ENCODE measurements at regions not wholly inside any gene's neighbourhood (a gene's known extent, or its start where the extent isn't known, plus 50 kb on each side); places are given as distances from the start of the nearest gene placed in this dataset.

DNA sequence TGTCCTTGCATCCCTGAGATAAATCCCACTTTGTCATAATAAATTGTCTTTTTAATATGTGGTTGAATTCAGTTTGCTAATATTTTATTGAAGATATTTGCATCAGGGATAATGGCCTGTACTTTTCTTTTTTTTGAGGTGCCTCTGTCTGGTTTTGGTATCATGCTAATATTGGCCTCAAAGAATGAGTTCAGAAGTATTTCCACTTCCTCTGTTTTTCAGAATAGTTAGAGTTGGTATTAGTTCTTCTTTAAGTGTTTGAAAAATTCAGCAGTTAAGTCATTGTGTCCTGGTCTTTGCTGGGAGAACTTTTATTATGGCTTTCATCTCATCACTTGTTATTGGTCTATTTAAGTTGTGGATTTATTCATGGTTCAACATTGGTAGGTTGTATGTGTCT, 464.1 kb upstream of the CRIM1 start:
- no peak overlapping the region for H3K9ac ChIP-seq (ENCODE audit: insufficient read depth, low read length, poor library complexity, severe bottlenecking)
- Mint-ChIP-seq H3K27me3 (ENCODE audit: low read depth in 3 of 3) (no peaks in the 10 kb centered on the region), H3K4me3 (no peak overlapping the region), H3K9me3 (peaks cover 0 to 5% (median 2%) of the 10 kb centered on the region in 7 donors), H3K4me1 (no peaks in the 10 kb centered on the region), H3K27ac (no peak overlapping the region), H3K36me3 (no peaks in the 10 kb centered on the region)
- no peak overlapping the region for H3K4me2 ChIP-seq (replicated peaks; ENCODE audit: extremely low read depth, low read length, poor library complexity, severe bottlenecking)
- TF ChIP-seq, protein P1, sequence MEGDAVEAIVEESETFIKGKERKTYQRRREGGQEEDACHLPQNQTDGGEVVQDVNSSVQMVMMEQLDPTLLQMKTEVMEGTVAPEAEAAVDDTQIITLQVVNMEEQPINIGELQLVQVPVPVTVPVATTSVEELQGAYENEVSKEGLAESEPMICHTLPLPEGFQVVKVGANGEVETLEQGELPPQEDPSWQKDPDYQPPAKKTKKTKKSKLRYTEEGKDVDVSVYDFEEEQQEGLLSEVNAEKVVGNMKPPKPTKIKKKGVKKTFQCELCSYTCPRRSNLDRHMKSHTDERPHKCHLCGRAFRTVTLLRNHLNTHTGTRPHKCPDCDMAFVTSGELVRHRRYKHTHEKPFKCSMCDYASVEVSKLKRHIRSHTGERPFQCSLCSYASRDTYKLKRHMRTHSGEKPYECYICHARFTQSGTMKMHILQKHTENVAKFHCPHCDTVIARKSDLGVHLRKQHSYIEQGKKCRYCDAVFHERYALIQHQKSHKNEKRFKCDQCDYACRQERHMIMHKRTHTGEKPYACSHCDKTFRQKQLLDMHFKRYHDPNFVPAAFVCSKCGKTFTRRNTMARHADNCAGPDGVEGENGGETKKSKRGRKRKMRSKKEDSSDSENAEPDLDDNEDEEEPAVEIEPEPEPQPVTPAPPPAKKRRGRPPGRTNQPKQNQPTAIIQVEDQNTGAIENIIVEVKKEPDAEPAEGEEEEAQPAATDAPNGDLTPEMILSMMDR (IDR thresholded peaks at IDR 0.05), result no peak
- no peaks in the 10 kb centered on the region for H3K27me3 ChIP-seq (ENCODE audit: control insufficient read depth in 2 of 2, insufficient read depth in 2 of 2, low read length in 2 of 2)
- H3K4me3 ChIP-seq (replicated peaks in 1 of 3; ENCODE audit: low read depth in 2 of 3, low read length in 3 of 3), result no peak overlapping the region
- no peak for DNase-seq
- H3K79me2 ChIP-seq (ENCODE audit: insufficient read depth, low read length), result no peaks in the 10 kb centered on the region
- peaks cover 0 to 10% of the 10 kb centered on the region in 2 donors for H3K9me3 ChIP-seq (replicated peaks in 1 of 2; ENCODE audit: control insufficient read depth in 1 of 2, insufficient read depth in 1 of 2, low read length in 2 of 2)
- H2AFZ ChIP-seq (ENCODE audit: insufficient read depth, low read depth, low read length, poor library complexity, severe bottlenecking), result no peak overlapping the region
- no peaks in the 10 kb centered on the region for H4K20me1 ChIP-seq (ENCODE audit: insufficient read depth, low read length)
- H3K4me1 ChIP-seq (ENCODE audit: control insufficient read depth in 1 of 2, insufficient read depth in 2 of 2, low read length in 2 of 2), result no peaks in the 10 kb centered on the region
- intact Hi-C loops (cut with micrococcal nuclease), result no loop called here
- no peaks in the 10 kb centered on the region for H3K36me3 ChIP-seq (replicated peaks in 1 of 2; ENCODE audit: control insufficient read depth in 1 of 2, insufficient read depth in 2 of 2, low read length in 2 of 2)
- H3K27ac ChIP-seq (ENCODE audit: low read depth in 1 of 2, low read length in 2 of 2), result no peak overlapping the region

DNA sequence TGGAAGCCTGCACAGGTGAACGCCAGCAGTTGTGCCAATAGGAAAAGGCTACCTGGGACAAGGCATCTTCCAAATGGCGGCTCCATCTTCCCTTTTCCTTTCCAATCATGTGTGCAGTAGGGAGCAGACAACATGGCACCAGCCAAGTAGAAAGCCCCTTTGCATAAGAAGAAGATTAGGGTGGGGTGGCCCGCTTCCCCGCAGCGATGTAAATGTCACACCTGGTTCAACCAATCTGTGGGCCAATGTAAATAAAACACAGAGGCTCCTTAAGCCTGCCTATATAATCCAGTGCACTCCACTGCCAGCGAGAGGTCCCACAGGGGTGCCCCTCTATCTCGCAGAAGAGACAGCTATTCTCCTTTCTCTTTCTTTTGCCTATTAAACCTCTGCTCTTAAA, 468.4 kb upstream of the CRIM1 start:
- no peak for DNase-seq
- no peak overlapping the region for H3K27ac Mint-ChIP-seq
- H3K27me3 Mint-ChIP-seq (ENCODE audit: low read depth in 3 of 3), result no peaks in the 10 kb centered on the region
- intact Hi-C loops (cut with micrococcal nuclease), result no loop called here
- Histone ChIP-seq H2AFZ (ENCODE audit: insufficient read depth, low read depth, low read length, poor library complexity, severe bottlenecking) (no peak overlapping the region), H3K4me1 (ENCODE audit: control insufficient read depth in 1 of 2, insufficient read depth in 2 of 2, low read length in 2 of 2) (no peaks in the 10 kb centered on the region), H3K27ac (ENCODE audit: low read depth in 1 of 2, low read length in 2 of 2) (no peak overlapping the region), H3K36me3 (replicated peaks in 1 of 2; ENCODE audit: control insufficient read depth in 1 of 2, insufficient read depth in 2 of 2, low read length in 2 of 2) (no peaks in the 10 kb centered on the region), H3K4me3 (replicated peaks in 1 of 3; ENCODE audit: low read depth in 2 of 3, low read length in 3 of 3) (no peak overlapping the region), H3K79me2 (ENCODE audit: insufficient read depth, low read length) (no peaks in the 10 kb centered on the region), H3K4me2 (replicated peaks; ENCODE audit: extremely low read depth, low read length, poor library complexity, severe bottlenecking) (no peak overlapping the region), H3K9ac (ENCODE audit: insufficient read depth, low read length, poor library complexity, severe bottlenecking) (no peak overlapping the region), H4K20me1 (ENCODE audit: insufficient read depth, low read length) (no peaks in the 10 kb centered on the region), H3K9me3 (replicated peaks in 1 of 2; ENCODE audit: control insufficient read depth in 1 of 2, insufficient read depth in 1 of 2, low read length in 2 of 2) (no peaks in the 10 kb centered on the region), H3K27me3 (ENCODE audit: control insufficient read depth in 2 of 2, insufficient read depth in 2 of 2, low read length in 2 of 2) (no peaks in the 10 kb centered on the region)
- WGBS (ENCODE audit: insufficient coverage), result 80% methylated on average over 4 of the region's 7 CpGs
- H3K36me3 Mint-ChIP-seq, result no peaks in the 10 kb centered on the region
- TF ChIP-seq, protein P1 (IDR thresholded peaks at IDR 0.05), result no peak
- no peak overlapping the region for H3K4me3 Mint-ChIP-seq
- peaks cover 0 to 3% (median 0%) of the 10 kb centered on the region in 7 donors for H3K9me3 Mint-ChIP-seq
- no peaks in the 10 kb centered on the region for H3K4me1 Mint-ChIP-seq

Data from CD14-positive monocyte (primary cell).